HUES64 (cell line): ENCODE measurements at regions not wholly inside any gene's neighbourhood (a gene's known extent, or its start where the extent isn't known, plus 50 kb on each side); places are given as distances from the start of the nearest gene placed in this dataset.
"Not testable (repeated sequence)": the region's sequence is repeated elsewhere in the genome, so short reads cannot be mapped to it uniquely, and the experiment has no call there.

Experiments
- H3K27ac ChIP-seq: 2 replicates; pipeline ENCODE4 v1.7.0; 2013; ENCODE audit warnings: low read depth, low read length, inconsistent platforms
- H3K27me3 ChIP-seq: 2 replicates; pipeline ENCODE4 v1.6.1; 2013; ENCODE audit warnings: mild to moderate bottlenecking, low read length; ENCODE audit not compliant: insufficient read depth
- H3K36me3 ChIP-seq: 2 replicates; pipeline ENCODE4 v1.6.1; 2013; ENCODE audit warnings: mild to moderate bottlenecking, low read length; ENCODE audit not compliant: insufficient read depth
- H3K4me1 ChIP-seq: 2 replicates; pipeline ENCODE4 v1.6.1; 2013; ENCODE audit warnings: mild to moderate bottlenecking, low read length, moderate library complexity; ENCODE audit not compliant: insufficient read depth
- H3K4me3 ChIP-seq: 2 replicates; pipeline ENCODE4 v1.5.1; 2013; ENCODE audit warnings: mild to moderate bottlenecking, low read length, moderate library complexity
- H3K9ac ChIP-seq: 2 replicates; pipeline ENCODE4 v1.6.1; 2013; ENCODE audit warnings: mild to moderate bottlenecking, low read depth, low read length
- H3K9me3 ChIP-seq: 2 replicates; pipeline ENCODE4 v1.6.1; 2013; ENCODE audit warnings: low read depth, low read length; ENCODE audit not compliant: insufficient read depth
- WGBS: fragments of 150-250, 120-280 bp; methylation state at CpG from one replicate; pipeline ENCODE4 v1.1.7; 2013; ENCODE audit warnings: missing lambda C conversion rate; 5-methylcytosine and 5-hydroxymethylcytosine counted together

DNA sequence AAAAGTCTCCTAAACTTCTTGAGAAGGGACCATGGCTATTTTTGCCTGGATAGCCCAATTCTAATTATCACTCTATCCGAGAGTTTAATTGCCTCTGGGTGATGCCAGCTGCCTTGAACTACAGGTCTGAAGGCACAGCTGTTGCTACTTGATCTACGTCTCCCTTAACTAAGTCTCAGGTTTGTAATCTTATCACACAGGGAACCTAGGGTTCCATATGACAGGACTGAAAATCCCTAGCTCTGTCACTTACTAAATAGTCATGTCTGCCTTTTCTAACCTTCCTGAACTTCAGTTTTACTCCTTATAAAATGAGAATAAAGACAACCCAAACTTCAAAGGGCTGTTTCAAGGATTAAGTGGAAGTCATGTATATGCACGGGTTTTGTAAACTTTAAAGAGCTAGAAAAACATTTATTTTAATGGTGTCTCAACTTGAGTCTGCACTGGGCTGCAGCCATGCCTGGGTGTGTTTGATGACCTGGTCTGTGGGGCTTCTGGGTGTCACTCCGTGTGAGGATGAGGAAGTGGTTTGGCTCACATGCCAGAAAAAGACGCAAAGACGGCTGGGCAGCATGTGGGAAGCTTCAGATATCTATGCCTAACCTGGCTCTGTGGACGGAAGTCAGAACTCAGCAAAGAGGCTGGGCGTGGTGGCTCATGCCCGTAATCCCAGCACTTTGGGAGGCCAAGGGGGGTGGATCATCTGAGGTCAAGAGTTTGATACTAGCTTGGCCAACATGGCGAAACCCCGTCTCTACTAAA lies 129.3 kb upstream of the SLC44A1 start:
- Histone ChIP-seq H3K27ac (no peak overlapping the region), H3K9me3 (no peaks in the 10 kb centered on the region), H3K36me3 (no peaks in the 10 kb centered on the region), H3K4me1 (peaks cover 7% of the 10 kb centered on the region), H3K4me3 (no peak overlapping the region), H3K9ac (no peak overlapping the region), H3K27me3 (no peaks in the 10 kb centered on the region)
- 86% methylated on average over 11 of the region's 11 CpGs for WGBS

GRCh38 chr9:105116052-105116868 lies 128.2 kb upstream of the SLC44A1 start:
- H3K4me1 ChIP-seq = peaks cover 7% of the 10 kb centered on the region
- no peak overlapping the region for H3K4me3 ChIP-seq
- no peaks in the 10 kb centered on the region for H3K36me3 ChIP-seq
- H3K27me3 ChIP-seq = no peaks in the 10 kb centered on the region
- 90% methylated on average over 9 of the region's 9 CpGs for WGBS
- no peak overlapping the region for H3K9ac ChIP-seq
- H3K27ac ChIP-seq = no peak overlapping the region
- peaks cover 2% of the 10 kb centered on the region; the same call in 1 of the 2 replicates for H3K9me3 ChIP-seq

DNA sequence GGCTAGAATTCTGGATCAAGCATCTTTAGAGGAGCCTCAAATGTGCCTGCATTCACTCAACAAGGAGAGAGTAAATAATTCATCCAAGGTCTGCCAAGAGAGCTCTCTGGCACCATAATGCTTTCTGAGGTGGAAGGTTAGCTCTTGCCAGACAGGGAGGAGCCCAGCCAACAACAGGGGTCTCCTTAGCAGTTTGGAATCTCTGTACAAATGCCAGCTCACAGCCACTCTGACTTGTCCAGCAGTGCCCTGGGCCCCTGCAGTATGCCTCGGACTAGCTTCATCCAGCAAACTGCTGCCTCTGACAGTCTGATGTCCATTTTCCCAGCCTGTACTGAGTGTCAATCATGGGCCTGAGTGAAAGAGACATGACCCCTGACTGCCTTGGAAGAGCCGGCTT lies 127.2 kb upstream of the SLC44A1 start:
- Histone ChIP-seq H3K9ac (no peak overlapping the region), H3K4me3 (no peak overlapping the region), H3K27ac (no peak overlapping the region), H3K27me3 (no peaks in the 10 kb centered on the region), H3K4me1 (peaks cover 7% of the 10 kb centered on the region), H3K36me3 (no peaks in the 10 kb centered on the region), H3K9me3 (peaks cover 2% of the 10 kb centered on the region; the same call in 1 of the 2 replicates)
- 91% methylated on average over 2 of the region's 2 CpGs for WGBS

DNA sequence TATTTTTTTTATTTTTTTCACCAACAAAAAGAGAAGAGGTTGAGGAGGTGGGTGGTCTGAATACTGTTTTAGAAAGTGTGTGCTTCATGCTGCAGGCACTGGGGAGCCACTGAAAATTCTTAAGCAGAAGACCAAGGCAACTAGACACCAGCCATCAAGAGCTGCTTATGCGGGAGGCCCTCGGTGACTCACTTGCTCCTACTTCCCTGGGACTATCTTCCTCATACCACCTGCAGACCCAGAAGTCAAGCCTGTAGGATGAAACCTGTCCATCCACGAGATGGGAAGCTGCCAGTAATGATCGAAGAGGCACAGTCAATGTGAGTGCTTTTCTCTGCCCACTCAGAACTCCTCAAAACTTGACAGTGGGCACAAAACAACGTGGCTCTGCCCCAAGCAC lies 125.8 kb upstream of the SLC44A1 start:
- Histone ChIP-seq H3K9me3 (peaks cover 2% of the 10 kb centered on the region; the same call in 1 of the 2 replicates), H3K36me3 (no peaks in the 10 kb centered on the region), H3K27me3 (no peaks in the 10 kb centered on the region), H3K4me3 (no peak overlapping the region), H3K9ac (no peak overlapping the region), H3K27ac (no peak overlapping the region), H3K4me1 (peaks cover 7% of the 10 kb centered on the region)
- WGBS = 74% methylated on average over 5 of the region's 5 CpGs

- Histone ChIP-seq H3K9me3 (peaks cover 2% of the 10 kb centered on the region; the same call in 1 of the 2 replicates), H3K9ac (no peak overlapping the region), H3K27me3 (no peaks in the 10 kb centered on the region), H3K4me1 (peaks cover 7% of the 10 kb centered on the region), H3K4me3 (no peak overlapping the region), H3K27ac (no peak overlapping the region), H3K36me3 (no peaks in the 10 kb centered on the region)
- 82% methylated on average over 6 of the region's 6 CpGs for WGBS
These were observed 125.3 kb upstream of the SLC44A1 start for GRCh38 chr9:105119156-105119555.

GRCh38 chr9:105121861-105122430 lies 122.5 kb upstream of the SLC44A1 start:
- H3K27me3 ChIP-seq = no peaks in the 10 kb centered on the region
- H3K27ac ChIP-seq = no peak overlapping the region
- peaks cover 6% of the 10 kb centered on the region; the same call in 1 of the 2 replicates for H3K4me1 ChIP-seq
- no peak overlapping the region for H3K9ac ChIP-seq
- no peak overlapping the region for H3K4me3 ChIP-seq
- H3K36me3 ChIP-seq = no peaks in the 10 kb centered on the region
- 83% methylated on average over 3 of the region's 3 CpGs for WGBS
- peaks cover 2% of the 10 kb centered on the region; the same call in 1 of the 2 replicates for H3K9me3 ChIP-seq

DNA sequence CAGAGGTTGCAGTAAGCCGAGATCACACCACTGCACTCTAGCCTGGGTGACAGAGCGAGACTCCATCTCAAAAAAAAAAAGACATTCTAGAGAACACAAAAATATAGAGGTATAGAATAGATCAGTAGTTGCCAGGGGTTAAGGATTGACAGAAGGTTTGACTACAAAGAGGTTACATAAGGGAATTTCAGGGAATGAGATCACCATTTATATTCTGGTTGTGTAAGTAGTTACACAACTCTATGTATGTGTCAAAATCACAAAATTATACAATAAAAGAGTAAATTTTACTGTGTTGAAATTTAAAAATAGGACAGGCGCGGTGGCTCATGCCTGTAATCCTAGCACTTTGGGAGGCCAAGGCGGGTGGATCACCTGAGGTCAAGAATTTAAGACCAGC lies 119.9 kb upstream of the SLC44A1 start:
- not testable (repeated sequence) for H3K36me3 ChIP-seq, H3K9ac ChIP-seq, H3K4me3 ChIP-seq, H3K27me3 ChIP-seq, H3K27ac ChIP-seq, H3K4me1 ChIP-seq, H3K9me3 ChIP-seq
- 93% methylated on average over 4 of the region's 5 CpGs for WGBS

GRCh38 chr9:105126226-105126625 lies 118.2 kb upstream of the SLC44A1 start:
- no peaks in the 10 kb centered on the region for H3K36me3 ChIP-seq
- no peaks in the 10 kb centered on the region; the same call in 1 of the 2 replicates for H3K9me3 ChIP-seq
- no peak overlapping the region for H3K27ac ChIP-seq
- H3K4me1 ChIP-seq = peaks cover 6% of the 10 kb centered on the region; the same call in 1 of the 2 replicates
- no peaks in the 10 kb centered on the region for H3K27me3 ChIP-seq
- no peak overlapping the region for H3K4me3 ChIP-seq
- no peak overlapping the region for H3K9ac ChIP-seq
- WGBS = 96% methylated on average over 1 of the region's 1 CpG

DNA sequence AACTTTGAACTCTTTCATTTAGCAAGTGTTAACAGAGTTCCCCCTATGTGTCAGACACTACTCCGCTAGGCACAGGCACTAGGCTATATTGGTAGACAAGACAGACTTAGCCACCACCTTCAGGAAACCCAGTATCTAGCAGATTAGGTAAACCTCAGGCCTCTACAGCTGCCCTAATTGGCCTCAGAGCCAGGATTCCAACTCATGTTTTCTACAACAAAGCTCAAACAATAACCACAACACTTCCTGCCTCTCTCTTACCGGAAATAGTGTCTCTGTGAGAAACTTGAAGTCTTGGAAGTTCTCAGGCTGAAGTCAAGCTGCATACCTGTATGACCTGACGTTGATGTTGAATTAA lies 116.6 kb upstream of the SLC44A1 start:
- WGBS = 91% methylated on average over 3 of the region's 3 CpGs
- Histone ChIP-seq H3K36me3 (no peaks in the 10 kb centered on the region), H3K9me3 (no peaks in the 10 kb centered on the region), H3K4me3 (no peak overlapping the region), H3K27me3 (no peaks in the 10 kb centered on the region), H3K4me1 (peaks cover 6% of the 10 kb centered on the region; the same call in 1 of the 2 replicates), H3K9ac (no peak overlapping the region), H3K27ac (no peak overlapping the region)

GRCh38 chr9:105128908-105129600 lies 115.4 kb upstream of the SLC44A1 start:
- H3K27ac ChIP-seq = no peak overlapping the region
- WGBS = 89% methylated on average over 5 of the region's 5 CpGs
- H3K9me3 ChIP-seq = no peaks in the 10 kb centered on the region
- no peaks in the 10 kb centered on the region for H3K36me3 ChIP-seq
- H3K9ac ChIP-seq = no peak overlapping the region
- H3K4me1 ChIP-seq = peaks cover 6% of the 10 kb centered on the region; the same call in 1 of the 2 replicates
- no peak overlapping the region for H3K4me3 ChIP-seq
- no peaks in the 10 kb centered on the region for H3K27me3 ChIP-seq
